ENCODE measurements at regions not wholly inside any gene's neighbourhood (a gene's known extent, or its start where the extent isn't known, plus 50 kb on each side); places are given as distances from the start of the nearest gene placed in this dataset.

GRCh38 chr15:56868170-56868569, 50.3 kb upstream of the TCF12 start:
- ChIA-PET CTCF (ENCODE audit: low intra/inter-chr PET ratio, low total read pairs) (no interaction called here), POLR2A (no interaction called here)
- H3K4me1 ChIP-seq (ENCODE audit: insufficient read depth, low read length), result no peaks in the 10 kb centered on the region; the same call in 1 of the 2 replicates
- no peak for DNase-seq (ENCODE audit: low spot score)
- no peak overlapping the region for H2AFZ ChIP-seq (ENCODE audit: low read length)
- H3K4me3 ChIP-seq (replicated peaks in 1 of 3; ENCODE audit: insufficient read depth in 1 of 3, low read depth in 2 of 3, low read length in 3 of 3), result no peak overlapping the region
- in situ Hi-C loops (cut with HindIII; ENCODE audit: extremely low pct_ligation_motif_present, low pct_unique_long_range_greater_than_20kb), result loop anchor here (10.0 kb wide), 1 partner anchor 373 kb away; no protein-coding TSS in a partner anchor
- no peak for ATAC-seq
- TF ChIP-seq YEATS4 (CRISPR knock-in tag; IDR thresholded peaks at IDR 0.05; ENCODE audit: borderline replicate concordance), result no peak
- TF ChIP-seq GATAD2A (CRISPR knock-in tag; IDR thresholded peaks at IDR 0.05), result no peak
- TF ChIP-seq ZNF710 (CRISPR knock-in tag; IDR thresholded peaks at IDR 0.05; ENCODE audit: borderline replicate concordance), result no peak
- no peak for TF ChIP-seq MIER3 (CRISPR knock-in tag; IDR thresholded peaks at IDR 0.05; ENCODE audit: borderline replicate concordance)
- no peak for TF ChIP-seq KMT2A (CRISPR knock-in tag; IDR thresholded peaks at IDR 0.05)
- no peak for TF ChIP-seq E2F5 (CRISPR knock-in tag; conservative IDR thresholded peaks at IDR 0.05)
- no peak for TF ChIP-seq ZNF713 (CRISPR knock-in tag; IDR thresholded peaks at IDR 0.05)
- TF ChIP-seq SCMH1 (CRISPR knock-in tag; IDR thresholded peaks at IDR 0.05; ENCODE audit: borderline replicate concordance), result no peak
- TF ChIP-seq ZNF616 (CRISPR knock-in tag; IDR thresholded peaks at IDR 0.05; ENCODE audit: low read depth), result no peak
- TF ChIP-seq ARHGAP35 (CRISPR knock-in tag; IDR thresholded peaks at IDR 0.05; ENCODE audit: borderline replicate concordance), result no peak
- no peak for TF ChIP-seq ZSCAN20 (CRISPR knock-in tag; IDR thresholded peaks at IDR 0.05; ENCODE audit: borderline replicate concordance)
- no peak for TF ChIP-seq FOXA3 (CRISPR knock-in tag; IDR thresholded peaks at IDR 0.05)
- no peak for TF ChIP-seq HMGA1 (CRISPR knock-in tag; conservative IDR thresholded peaks at IDR 0.05)
- TF ChIP-seq ZNF841 (CRISPR knock-in tag; IDR thresholded peaks at IDR 0.05; ENCODE audit: borderline replicate concordance), result no peak
- TF ChIP-seq ZNF644 (CRISPR knock-in tag; IDR thresholded peaks at IDR 0.05; ENCODE audit: low read depth), result no peak
- no peak overlapping the region for H3K9ac ChIP-seq (ENCODE audit: insufficient read depth, low read depth, low read length)
- no peaks in the 10 kb centered on the region for H3K27me3 ChIP-seq (ENCODE audit: control insufficient read depth in 1 of 2, insufficient read depth in 2 of 2, low read length in 2 of 2)
- H3K36me3 ChIP-seq (replicated peaks in 1 of 2; ENCODE audit: control insufficient read depth in 1 of 2, insufficient read depth in 2 of 2, low read length in 2 of 2), result no peaks in the 10 kb centered on the region
- 60% methylated on average over 2 of the region's 2 CpGs for WGBS (ENCODE audit: low lambda C conversion rate)
- BruUV-seq (replicated peaks), result no TSS peak
- no peak overlapping the region for H3K27ac ChIP-seq (ENCODE audit: extremely low read length, insufficient read depth, low read length)
- no peaks in the 10 kb centered on the region for H3K79me2 ChIP-seq (ENCODE audit: insufficient read depth, low read length)
- FAIRE-seq, result no peak
- H3K4me2 ChIP-seq (ENCODE audit: low read depth, low read length), result no peak overlapping the region
- H3K9me3 ChIP-seq (ENCODE audit: low read length), result no peaks in the 10 kb centered on the region
- H4K20me1 ChIP-seq (ENCODE audit: insufficient read depth, low read length), result no peaks in the 10 kb centered on the region
- intact Hi-C loops (cut with micrococcal nuclease; ENCODE audit: unreplicated experiment), result no loop called here
